Endothelial cell of umbilical vein (primary cell): ENCODE measurements at regions not wholly inside any gene's neighbourhood (a gene's known extent, or its start where the extent isn't known, plus 50 kb on each side); places are given as distances from the start of the nearest gene placed in this dataset.

Experiments used
- BruUV-seq: library from RNA; stranded (reverse); fragments of 400-500 nt; replicated peaks from 2 replicates; lab custom pipeline; 2021; lab: Mats Ljungman, UMichigan
- CTCF ChIA-PET: fragments of 300-600, 350-600 bp; sonication (Branson Sonifier 250); formaldehyde crosslinking; loops from one replicate; lab custom pipeline; 2021; ENCODE audit warnings: antibody characterized with exemption, inconsistent platforms; lab: Charles Lee
- POLR2A ChIA-PET: fragments of 300-600, 350-600 bp; sonication (Branson Sonifier 250); formaldehyde crosslinking; loops from one replicate; lab custom pipeline; 2021; ENCODE audit warnings: antibody characterized with exemption, inconsistent platforms; lab: Charles Lee
- DNase-seq: peaks from one replicate; pipeline ENCODE4 v3.0.0-alpha.2; 2011; ENCODE audit warnings: low read depth, low spot score
- FAIRE-seq: peaks from 2 replicates; lab custom pipeline; 2011; peaks lifted over from hg19 to GRCh38; lab: Jason Lieb, UNC
- H2AFZ ChIP-seq: 2 replicates; pipeline ENCODE4 v1.6.0; 2012; ENCODE audit warnings: low read depth, low read length, control low read depth, inconsistent platforms
- H3K27ac ChIP-seq: 2 replicates; pipeline ENCODE4 v1.5.1; 2011; ENCODE audit warnings: low read depth, mild to moderate bottlenecking, control low read depth, low read length, moderate library complexity; ENCODE audit not compliant: insufficient read depth
- H3K27me3 ChIP-seq, 2 experiments: 2 replicates each; pipeline versions ENCODE4 v1.6.0 to v1.6.1; 2011; ENCODE audit warnings: low read length in 2 of 2, mixed read lengths in 1 of 2; ENCODE audit not compliant: control insufficient read depth in 2 of 2, insufficient read depth in 2 of 2
- H3K36me3 ChIP-seq, 2 experiments: 2 replicates in 1 of 2; 3 replicates in 1 of 2; pipeline ENCODE4 v1.5.1; 2011; ENCODE audit warnings: low read length in 2 of 2, mild to moderate bottlenecking in 1 of 2, moderate library complexity in 1 of 2; ENCODE audit not compliant: control insufficient read depth in 2 of 2, insufficient read depth in 2 of 2; ENCODE audit errors: extremely low read depth in 1 of 2
- H3K4me1 ChIP-seq: 3 replicates; pipeline ENCODE4 v1.5.1; 2011; ENCODE audit warnings: mild to moderate bottlenecking, low read length; ENCODE audit not compliant: control insufficient read depth, insufficient read depth; ENCODE audit errors: extremely low read depth
- H3K4me2 ChIP-seq: 2 replicates; pipeline ENCODE4 v1.6.1; 2011; ENCODE audit warnings: low read length, control low read depth, mixed read lengths; ENCODE audit not compliant: insufficient read depth
- H3K4me3 ChIP-seq, 3 experiments: fragments of 200-600 bp in 1 of 3; sonication (generic), shearing (Covaris generic) in 1 of 3; replicated peaks in 1 of 3; 2 replicates each; pipeline ENCODE4 v1.5.1; 2011 to 2016; ENCODE audit warnings: control low read depth in 3 of 3, low read length in 3 of 3, mild to moderate bottlenecking in 2 of 3, inconsistent platforms in 1 of 3, low read depth in 1 of 3, moderate library complexity in 1 of 3; ENCODE audit not compliant: insufficient read depth in 1 of 3
- H3K79me2 ChIP-seq: 2 replicates; pipeline ENCODE4 v1.6.0; 2012; ENCODE audit warnings: low read length, inconsistent platforms; ENCODE audit not compliant: control insufficient read depth, insufficient read depth
- H3K9ac ChIP-seq: replicated peaks from 2 replicates; pipeline ENCODE3; 2011; ENCODE audit warnings: low read length, control low read depth; ENCODE audit not compliant: insufficient read depth; ENCODE audit errors: extremely low read depth
- H3K9me1 ChIP-seq: replicated peaks from 3 replicates; pipeline ENCODE4 v1.6.0; 2011; ENCODE audit warnings: mild to moderate bottlenecking, low read length; ENCODE audit not compliant: control insufficient read depth, insufficient read depth; ENCODE audit errors: extremely low read depth
- H3K9me3 ChIP-seq: replicated peaks from 2 replicates; pipeline ENCODE4 v1.5.1; 2012; ENCODE audit warnings: low read length, inconsistent platforms; ENCODE audit not compliant: control insufficient read depth, insufficient read depth
- H4K20me1 ChIP-seq: replicated peaks from 2 replicates; pipeline ENCODE3; 2011; ENCODE audit warnings: mild to moderate bottlenecking, low read length; ENCODE audit not compliant: control insufficient read depth, insufficient read depth; ENCODE audit errors: extremely low read depth
- CTCF ChIP-seq, 2 donors: IDR thresholded peaks; 1 replicate in 1 of 2; 2 replicates in 1 of 2; pipeline ENCODE4 v1.5.1; 2011; ENCODE audit warnings: low read length in 2 of 2, mild to moderate bottlenecking in 2 of 2, moderate library complexity in 2 of 2, control low read depth in 1 of 2, inconsistent platforms in 1 of 2, low read depth in 1 of 2; ENCODE audit not compliant: insufficient read depth in 1 of 2; ENCODE audit errors: extremely low read depth in 1 of 2
- EZH2 ChIP-seq: IDR thresholded peaks from 2 replicates; pipeline ENCODE4 v1.6.1; 2012; ENCODE audit warnings: borderline replicate concordance, low read depth, mild to moderate bottlenecking, moderate library complexity, low read length, inconsistent platforms; ENCODE audit not compliant: severe bottlenecking
- FOS ChIP-seq: IDR thresholded peaks from 2 replicates; pipeline ENCODE4 v1.6.1; 2011; ENCODE audit warnings: mild to moderate bottlenecking, low read length, moderate library complexity, borderline replicate concordance; ENCODE audit not compliant: insufficient read depth
- GATA2 ChIP-seq: IDR thresholded peaks from 2 replicates; pipeline ENCODE4 v1.7.0; 2011; ENCODE audit warnings: low read depth, mild to moderate bottlenecking, moderate library complexity, mixed read lengths, low read length; ENCODE audit not compliant: insufficient read length, insufficient read depth
- JUN ChIP-seq: IDR thresholded peaks from 2 replicates; pipeline ENCODE4 v1.6.1; 2011; ENCODE audit warnings: borderline replicate concordance, low read depth; ENCODE audit not compliant: insufficient read length, insufficient read depth
- MAX ChIP-seq: IDR thresholded peaks from 2 replicates; pipeline ENCODE4 v1.6.1; 2011; ENCODE audit not compliant: insufficient read depth, insufficient read length
- MYC ChIP-seq: IDR thresholded peaks from one replicate; pipeline ENCODE4 v1.6.1; 2011; ENCODE audit warnings: mild to moderate bottlenecking, low read depth, low read length
- POLR2A ChIP-seq: IDR thresholded peaks from 2 replicates; pipeline ENCODE4 v1.6.1; 2012; ENCODE audit warnings: low read depth, mild to moderate bottlenecking, control low read depth, low read length
- POLR2AphosphoS5 ChIP-seq: IDR thresholded peaks from 2 replicates; pipeline ENCODE4 v1.6.1; 2012; ENCODE audit warnings: low read depth, mild to moderate bottlenecking, control low read depth, low read length, moderate library complexity; ENCODE audit not compliant: insufficient read depth
- dilution Hi-C: fragments of 300-500 bp; cut with MboI; formaldehyde crosslinking; loops from one replicate; pipeline ENCODE4 v1.15.0; 2019; ENCODE audit warnings: low sequenced_read_pairs; ENCODE audit not compliant: extremely low pct_ligation_motif_present
- intact Hi-C: fragments of 100-400 bp; cut with micrococcal nuclease; formaldehyde crosslinking; loops from one replicate; pipeline ENCODE4 v1.10.0; 2022

GRCh38 chr7:86257894-86258293 lies 385.8 kb upstream of the GRM3 start:
- Histone ChIP-seq H3K27ac (no peak overlapping the region), H3K4me2 (no peak overlapping the region), H3K79me2 (no peaks in the 10 kb centered on the region), H3K9me1 (no peaks in the 10 kb centered on the region), H3K4me1 (no peaks in the 10 kb centered on the region), H3K4me3 (no peak overlapping the region), H4K20me1 (no peaks in the 10 kb centered on the region), H3K9ac (no peak overlapping the region), H3K36me3 (no peaks in the 10 kb centered on the region), H3K9me3 (peaks cover 3% of the 10 kb centered on the region), H3K27me3 (no peaks in the 10 kb centered on the region), H2AFZ (no peak overlapping the region)
- TF ChIP-seq POLR2AphosphoS5 (no peak), FOS (no peak), MAX (no peak), POLR2A (no peak), CTCF (IDR thresholded peaks at IDR 0.05; ENCODE audit: extremely low read depth in 1 of 2, insufficient read depth in 1 of 2, low read depth in 1 of 2, low read length in 2 of 2) (no peak)
- dilution Hi-C loops = no loop called here
- DNase-seq (no peak), FAIRE-seq (no peak)
- ChIA-PET CTCF (no interaction called here), POLR2A (no interaction called here)
- BruUV-seq = no TSS peak
- intact Hi-C loops = no loop called here

GRCh38 chr7:86252406-86252805 lies 391.3 kb upstream of the GRM3 start:
- H3K36me3 ChIP-seq = no peaks in the 10 kb centered on the region
- H2AFZ ChIP-seq = no peak overlapping the region
- no peak overlapping the region for H3K4me3 ChIP-seq
- ChIA-PET CTCF (no interaction called here), POLR2A (no interaction called here)
- FAIRE-seq = no peak
- H3K9ac ChIP-seq = no peak overlapping the region
- no peaks in the 10 kb centered on the region for H3K4me1 ChIP-seq
- dilution Hi-C loops = no loop called here
- no peaks in the 10 kb centered on the region for H3K9me3 ChIP-seq
- intact Hi-C loops = no loop called here
- no peaks in the 10 kb centered on the region for H3K79me2 ChIP-seq
- BruUV-seq = no TSS peak
- no peaks in the 10 kb centered on the region for H4K20me1 ChIP-seq
- no peaks in the 10 kb centered on the region for H3K9me1 ChIP-seq
- DNase-seq = no peak
- TF ChIP-seq POLR2A = no peak
- no peak for TF ChIP-seq CTCF (IDR thresholded peaks at IDR 0.05; ENCODE audit: extremely low read depth in 1 of 2, insufficient read depth in 1 of 2, low read depth in 1 of 2, low read length in 2 of 2)
- no peak for TF ChIP-seq EZH2
- no peak for TF ChIP-seq MYC
- TF ChIP-seq FOS = no peak
- TF ChIP-seq GATA2 = no peak
- TF ChIP-seq JUN = no peak
- TF ChIP-seq MAX = no peak
- TF ChIP-seq POLR2AphosphoS5 = no peak
- no peak overlapping the region for H3K27ac ChIP-seq
- H3K4me2 ChIP-seq = no peak overlapping the region
- H3K27me3 ChIP-seq = no peaks in the 10 kb centered on the region
